ENCODE measurements at regions not wholly inside any gene's neighbourhood (a gene's known extent, or its start where the extent isn't known, plus 50 kb on each side); places are given as distances from the start of the nearest gene placed in this dataset.

GRCh38 chr18:43886341-43886740 lies 609.1 kb upstream of the SYT4 start:
- Histone ChIP-seq H3K4me1 (ENCODE audit: control extremely low read depth in 1 of 4, control insufficient read depth in 4 of 4, insufficient read depth in 4 of 4, low read length in 3 of 4) (no peaks in the 10 kb centered on the region), H3K36me3 (ENCODE audit: control insufficient read depth in 4 of 4, insufficient read depth in 4 of 4, low read length in 3 of 4) (no peaks in the 10 kb centered on the region), H3K27me3 (replicated peaks in 2 of 5; ENCODE audit: control insufficient read depth in 4 of 5, insufficient read depth in 5 of 5, low read length in 4 of 5) (no peaks in the 10 kb centered on the region), H3K27ac (ENCODE audit: insufficient read depth in 1 of 2, low read depth in 1 of 2, low read length in 2 of 2, poor library complexity in 1 of 2, severe bottlenecking in 2 of 2) (no peak overlapping the region), H3K4me3 (ENCODE audit: control insufficient read depth in 1 of 7, extremely low read depth in 1 of 7, insufficient read depth in 4 of 7, low read depth in 2 of 7, low read length in 6 of 7) (no peak overlapping the region), H3K9me3 (ENCODE audit: control extremely low read depth in 1 of 5, control insufficient read depth in 4 of 5, insufficient read depth in 2 of 5, low read depth in 1 of 5, low read length in 4 of 5) (no peaks in the 10 kb centered on the region)
- CTCF ChIA-PET: no interaction called here
- POLR2A ChIA-PET: no interaction called here
- no peak for DNase-seq
- WGBS (ENCODE audit: insufficient coverage): 100% methylated on average over 1 of the region's 1 CpG

- WGBS (ENCODE audit: insufficient coverage): 80% methylated on average over 1 of the region's 2 CpGs
- no peaks in the 10 kb centered on the region for H3K4me1 ChIP-seq (ENCODE audit: control extremely low read depth in 1 of 4, control insufficient read depth in 4 of 4, insufficient read depth in 4 of 4, low read length in 3 of 4)
- H3K27me3 ChIP-seq (replicated peaks in 2 of 5; ENCODE audit: control insufficient read depth in 4 of 5, insufficient read depth in 5 of 5, low read length in 4 of 5): no peaks in the 10 kb centered on the region
- H3K36me3 ChIP-seq (ENCODE audit: control insufficient read depth in 4 of 4, insufficient read depth in 4 of 4, low read length in 3 of 4): no peaks in the 10 kb centered on the region
- ChIA-PET POLR2A (no interaction called here), CTCF (no interaction called here)
- H3K9me3 ChIP-seq (ENCODE audit: control extremely low read depth in 1 of 5, control insufficient read depth in 4 of 5, insufficient read depth in 2 of 5, low read depth in 1 of 5, low read length in 4 of 5): no peaks in the 10 kb centered on the region
- no peak for DNase-seq
- H3K27ac ChIP-seq (ENCODE audit: insufficient read depth in 1 of 2, low read depth in 1 of 2, low read length in 2 of 2, poor library complexity in 1 of 2, severe bottlenecking in 2 of 2): no peak overlapping the region
- H3K4me3 ChIP-seq (ENCODE audit: control insufficient read depth in 1 of 7, extremely low read depth in 1 of 7, insufficient read depth in 4 of 7, low read depth in 2 of 7, low read length in 6 of 7): no peak overlapping the region
These were observed 610.2 kb upstream of the SYT4 start for GRCh38 chr18:43887491-43887890.

GRCh38 chr18:43888598-43888997 lies 611.3 kb upstream of the SYT4 start:
- Histone ChIP-seq H3K4me3 (ENCODE audit: control insufficient read depth in 1 of 7, extremely low read depth in 1 of 7, insufficient read depth in 4 of 7, low read depth in 2 of 7, low read length in 6 of 7) (no peak overlapping the region), H3K27me3 (replicated peaks in 2 of 5; ENCODE audit: control insufficient read depth in 4 of 5, insufficient read depth in 5 of 5, low read length in 4 of 5) (no peaks in the 10 kb centered on the region), H3K4me1 (ENCODE audit: control extremely low read depth in 1 of 4, control insufficient read depth in 4 of 4, insufficient read depth in 4 of 4, low read length in 3 of 4) (no peaks in the 10 kb centered on the region), H3K27ac (ENCODE audit: insufficient read depth in 1 of 2, low read depth in 1 of 2, low read length in 2 of 2, poor library complexity in 1 of 2, severe bottlenecking in 2 of 2) (no peak overlapping the region), H3K36me3 (ENCODE audit: control insufficient read depth in 4 of 4, insufficient read depth in 4 of 4, low read length in 3 of 4) (no peaks in the 10 kb centered on the region), H3K9me3 (ENCODE audit: control extremely low read depth in 1 of 5, control insufficient read depth in 4 of 5, insufficient read depth in 2 of 5, low read depth in 1 of 5, low read length in 4 of 5) (no peaks in the 10 kb centered on the region)
- DNase-seq: no peak
- CTCF ChIA-PET: no interaction called here
- POLR2A ChIA-PET: no interaction called here
- WGBS (ENCODE audit: insufficient coverage): 100% methylated on average over 1 of the region's 3 CpGs

- Histone ChIP-seq H3K36me3 (ENCODE audit: control insufficient read depth in 4 of 4, insufficient read depth in 4 of 4, low read length in 3 of 4) (no peaks in the 10 kb centered on the region), H3K9me3 (ENCODE audit: control extremely low read depth in 1 of 5, control insufficient read depth in 4 of 5, insufficient read depth in 2 of 5, low read depth in 1 of 5, low read length in 4 of 5) (no peaks in the 10 kb centered on the region), H3K27me3 (replicated peaks in 2 of 5; ENCODE audit: control insufficient read depth in 4 of 5, insufficient read depth in 5 of 5, low read length in 4 of 5) (no peaks in the 10 kb centered on the region), H3K27ac (ENCODE audit: insufficient read depth in 1 of 2, low read depth in 1 of 2, low read length in 2 of 2, poor library complexity in 1 of 2, severe bottlenecking in 2 of 2) (no peak overlapping the region), H3K4me1 (ENCODE audit: control extremely low read depth in 1 of 4, control insufficient read depth in 4 of 4, insufficient read depth in 4 of 4, low read length in 3 of 4) (no peaks in the 10 kb centered on the region), H3K4me3 (ENCODE audit: control insufficient read depth in 1 of 7, extremely low read depth in 1 of 7, insufficient read depth in 4 of 7, low read depth in 2 of 7, low read length in 6 of 7) (no peak overlapping the region)
- 94% methylated on average over 3 of the region's 5 CpGs for WGBS (ENCODE audit: insufficient coverage)
- DNase-seq: no peak
- POLR2A ChIA-PET: no interaction called here
- CTCF ChIA-PET: interaction anchor here (1.2 kb wide), 1 partner anchor 32 kb away, joined by 3 read pairs; no protein-coding TSS in a partner anchor
These were observed 615.8 kb upstream of the SYT4 start for GRCh38 chr18:43893001-43893637.

- no peaks in the 10 kb centered on the region for H3K4me1 ChIP-seq (ENCODE audit: control extremely low read depth in 1 of 4, control insufficient read depth in 4 of 4, insufficient read depth in 4 of 4, low read length in 3 of 4)
- no peaks in the 10 kb centered on the region for H3K27me3 ChIP-seq (replicated peaks in 2 of 5; ENCODE audit: control insufficient read depth in 4 of 5, insufficient read depth in 5 of 5, low read length in 4 of 5)
- no CpG with 5 or more reads among the region's 1 CpG for WGBS (ENCODE audit: insufficient coverage)
- ChIA-PET CTCF (no interaction called here), POLR2A (no interaction called here)
- no peak for DNase-seq
- H3K9me3 ChIP-seq (ENCODE audit: control extremely low read depth in 1 of 5, control insufficient read depth in 4 of 5, insufficient read depth in 2 of 5, low read depth in 1 of 5, low read length in 4 of 5): no peaks in the 10 kb centered on the region
- no peaks in the 10 kb centered on the region for H3K36me3 ChIP-seq (ENCODE audit: control insufficient read depth in 4 of 4, insufficient read depth in 4 of 4, low read length in 3 of 4)
- H3K4me3 ChIP-seq (ENCODE audit: control insufficient read depth in 1 of 7, extremely low read depth in 1 of 7, insufficient read depth in 4 of 7, low read depth in 2 of 7, low read length in 6 of 7): no peak overlapping the region
- no peak overlapping the region for H3K27ac ChIP-seq (ENCODE audit: insufficient read depth in 1 of 2, low read depth in 1 of 2, low read length in 2 of 2, poor library complexity in 1 of 2, severe bottlenecking in 2 of 2)
These were observed 627.0 kb upstream of the SYT4 start for GRCh38 chr18:43904209-43904837.

GRCh38 chr18:43914018-43914417 lies 636.7 kb upstream of the SYT4 start:
- WGBS (ENCODE audit: insufficient coverage): no CpG with 5 or more reads among the region's 2 CpGs
- no peak overlapping the region for H3K27ac ChIP-seq (ENCODE audit: insufficient read depth in 1 of 2, low read depth in 1 of 2, low read length in 2 of 2, poor library complexity in 1 of 2, severe bottlenecking in 2 of 2)

GRCh38 chr18:43916984-43917383 lies 639.7 kb upstream of the SYT4 start:
- Histone ChIP-seq H3K4me3 (ENCODE audit: control insufficient read depth in 1 of 7, extremely low read depth in 1 of 7, insufficient read depth in 4 of 7, low read depth in 2 of 7, low read length in 6 of 7) (no peak overlapping the region), H3K27me3 (replicated peaks in 2 of 5; ENCODE audit: control insufficient read depth in 4 of 5, insufficient read depth in 5 of 5, low read length in 4 of 5) (no peaks in the 10 kb centered on the region), H3K27ac (ENCODE audit: insufficient read depth in 1 of 2, low read depth in 1 of 2, low read length in 2 of 2, poor library complexity in 1 of 2, severe bottlenecking in 2 of 2) (no peak overlapping the region), H3K36me3 (ENCODE audit: control insufficient read depth in 4 of 4, insufficient read depth in 4 of 4, low read length in 3 of 4) (no peaks in the 10 kb centered on the region), H3K4me1 (ENCODE audit: control extremely low read depth in 1 of 4, control insufficient read depth in 4 of 4, insufficient read depth in 4 of 4, low read length in 3 of 4) (no peaks in the 10 kb centered on the region), H3K9me3 (ENCODE audit: control extremely low read depth in 1 of 5, control insufficient read depth in 4 of 5, insufficient read depth in 2 of 5, low read depth in 1 of 5, low read length in 4 of 5) (no peaks in the 10 kb centered on the region)
- ChIA-PET POLR2A (no interaction called here), CTCF (no interaction called here)
- WGBS (ENCODE audit: insufficient coverage): no CpG with 5 or more reads among the region's 3 CpGs
- no peak for DNase-seq

More at GRCh38 chr18:43914018-43914417, 636.7 kb upstream of the SYT4 start:
- DNase-seq: no peak
- ChIA-PET CTCF (no interaction called here), POLR2A (no interaction called here)
- Histone ChIP-seq H3K27me3 (replicated peaks in 2 of 5; ENCODE audit: control insufficient read depth in 4 of 5, insufficient read depth in 5 of 5, low read length in 4 of 5) (no peaks in the 10 kb centered on the region), H3K4me3 (ENCODE audit: control insufficient read depth in 1 of 7, extremely low read depth in 1 of 7, insufficient read depth in 4 of 7, low read depth in 2 of 7, low read length in 6 of 7) (no peak overlapping the region), H3K9me3 (ENCODE audit: control extremely low read depth in 1 of 5, control insufficient read depth in 4 of 5, insufficient read depth in 2 of 5, low read depth in 1 of 5, low read length in 4 of 5) (no peaks in the 10 kb centered on the region), H3K4me1 (ENCODE audit: control extremely low read depth in 1 of 4, control insufficient read depth in 4 of 4, insufficient read depth in 4 of 4, low read length in 3 of 4) (no peaks in the 10 kb centered on the region), H3K36me3 (ENCODE audit: control insufficient read depth in 4 of 4, insufficient read depth in 4 of 4, low read length in 3 of 4) (no peaks in the 10 kb centered on the region)
